ENCODE measurements at regions not wholly inside any gene's neighbourhood (a gene's known extent, or its start where the extent isn't known, plus 50 kb on each side); places are given as distances from the start of the nearest gene placed in this dataset.

DNA sequence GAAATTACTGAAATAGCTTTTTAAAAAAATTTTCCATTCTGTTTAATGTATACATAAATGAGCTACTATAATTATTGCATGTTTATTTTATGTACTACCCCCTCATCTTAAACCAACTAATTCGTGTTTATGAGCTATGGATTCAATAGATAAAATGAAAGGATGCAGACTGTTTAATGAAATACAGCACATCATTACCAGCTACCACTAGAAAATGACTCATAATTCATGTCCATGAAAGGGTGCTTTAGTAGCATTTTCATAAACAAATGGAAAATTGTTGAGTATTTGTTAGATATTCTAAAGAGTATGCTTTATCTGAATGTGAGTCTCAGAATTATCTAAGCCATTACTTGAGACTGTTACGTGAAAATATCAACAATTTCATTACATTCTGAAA, 1590.1 kb downstream of the HACE1 start:
- TF ChIP-seq, protein P1, sequence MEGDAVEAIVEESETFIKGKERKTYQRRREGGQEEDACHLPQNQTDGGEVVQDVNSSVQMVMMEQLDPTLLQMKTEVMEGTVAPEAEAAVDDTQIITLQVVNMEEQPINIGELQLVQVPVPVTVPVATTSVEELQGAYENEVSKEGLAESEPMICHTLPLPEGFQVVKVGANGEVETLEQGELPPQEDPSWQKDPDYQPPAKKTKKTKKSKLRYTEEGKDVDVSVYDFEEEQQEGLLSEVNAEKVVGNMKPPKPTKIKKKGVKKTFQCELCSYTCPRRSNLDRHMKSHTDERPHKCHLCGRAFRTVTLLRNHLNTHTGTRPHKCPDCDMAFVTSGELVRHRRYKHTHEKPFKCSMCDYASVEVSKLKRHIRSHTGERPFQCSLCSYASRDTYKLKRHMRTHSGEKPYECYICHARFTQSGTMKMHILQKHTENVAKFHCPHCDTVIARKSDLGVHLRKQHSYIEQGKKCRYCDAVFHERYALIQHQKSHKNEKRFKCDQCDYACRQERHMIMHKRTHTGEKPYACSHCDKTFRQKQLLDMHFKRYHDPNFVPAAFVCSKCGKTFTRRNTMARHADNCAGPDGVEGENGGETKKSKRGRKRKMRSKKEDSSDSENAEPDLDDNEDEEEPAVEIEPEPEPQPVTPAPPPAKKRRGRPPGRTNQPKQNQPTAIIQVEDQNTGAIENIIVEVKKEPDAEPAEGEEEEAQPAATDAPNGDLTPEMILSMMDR (IDR thresholded peaks at IDR 0.05; ENCODE audit: low read depth, low read length), result no peak
- TF ChIP-seq EZH2phosphoT487 (IDR thresholded peaks at IDR 0.05; ENCODE audit: low read depth), result no peak
